Fibroblast of lung (primary cell): ENCODE measurements at regions not wholly inside any gene's neighbourhood (a gene's known extent, or its start where the extent isn't known, plus 50 kb on each side); places are given as distances from the start of the nearest gene placed in this dataset.
"Not testable (repeated sequence)": the region's sequence is repeated elsewhere in the genome, so short reads cannot be mapped to it uniquely, and the experiment has no call there.

Experiments
- DNase-seq, 2 donors: peaks; one replicate each; pipeline versions ENCODE4 v3.0.0 to v3.0.0-alpha.2; 2010; ENCODE audit warnings: low read depth in 2 of 2
- H2AFZ ChIP-seq: 2 replicates; pipeline ENCODE4 v1.5.1; 2012; ENCODE audit warnings: low read length, control low read depth, inconsistent platforms
- H3K27ac ChIP-seq: 2 replicates; pipeline ENCODE4 v1.5.1; 2011; ENCODE audit warnings: low read length, control low read depth; ENCODE audit not compliant: insufficient read depth
- H3K27me3 ChIP-seq: 2 replicates; pipeline ENCODE4 v1.5.1; 2011; ENCODE audit warnings: mild to moderate bottlenecking, low read length; ENCODE audit not compliant: control insufficient read depth, insufficient read depth
- H3K36me3 ChIP-seq: 2 replicates; pipeline ENCODE4 v1.5.1; 2011; ENCODE audit warnings: low read length; ENCODE audit not compliant: control insufficient read depth, insufficient read depth
- H3K4me1 ChIP-seq: 2 replicates; pipeline ENCODE4 v1.5.1; 2011; ENCODE audit warnings: low read length; ENCODE audit not compliant: control insufficient read depth, insufficient read depth; ENCODE audit errors: extremely low read depth
- H3K4me2 ChIP-seq: 2 replicates; pipeline ENCODE4 v1.5.1; 2011; ENCODE audit warnings: low read length, control low read depth; ENCODE audit not compliant: insufficient read depth; ENCODE audit errors: extremely low read depth
- H3K4me3 ChIP-seq, 4 experiments: fragments of 200-600 bp in 1 of 4; sonication (generic) in 1 of 4; replicated peaks in 1 of 4; 2 replicates each; pipeline ENCODE4 v1.5.1; 2011 to 2016; ENCODE audit warnings: low read length in 4 of 4, low read depth in 3 of 4, mild to moderate bottlenecking in 3 of 4, control low read depth in 2 of 4, inconsistent platforms in 1 of 4, mixed read lengths in 1 of 4; ENCODE audit not compliant: insufficient read depth in 1 of 4; ENCODE audit errors: control extremely low read depth in 1 of 4
- H3K79me2 ChIP-seq: 2 replicates; pipeline ENCODE4 v1.5.1; 2012; ENCODE audit warnings: mild to moderate bottlenecking, low read length, inconsistent platforms; ENCODE audit not compliant: control insufficient read depth, insufficient read depth
- H3K9ac ChIP-seq: 2 replicates; pipeline ENCODE4 v1.5.1; 2011; ENCODE audit warnings: mild to moderate bottlenecking, low read length, control low read depth; ENCODE audit not compliant: insufficient read depth
- H3K9me3 ChIP-seq: 2 replicates; pipeline ENCODE4 v1.5.1; 2012; ENCODE audit warnings: low read depth, low read length; ENCODE audit not compliant: control insufficient read depth, insufficient read depth
- H4K20me1 ChIP-seq: 2 replicates; pipeline ENCODE4 v1.5.1; 2011; ENCODE audit warnings: low read length; ENCODE audit not compliant: control insufficient read depth, insufficient read depth; ENCODE audit errors: extremely low read depth
- EZH2 ChIP-seq: IDR thresholded peaks from 2 replicates; pipeline ENCODE4 v1.5.1; 2012; ENCODE audit warnings: low read length, control low read depth, mild to moderate bottlenecking; ENCODE audit errors: missing control alignments
- TF ChIP-seq, protein P1 (sequence below), 2 donors: IDR thresholded peaks in 1 of 2; conservative IDR thresholded peaks in 1 of 2; 1 replicate in 1 of 2; 2 replicates in 1 of 2; pipeline ENCODE4 v1.5.1; 2011 to 2012; ENCODE audit warnings: low read length in 2 of 2, control low read depth in 1 of 2, inconsistent platforms in 1 of 2, low read depth in 1 of 2, mild to moderate bottlenecking in 1 of 2

DNA sequence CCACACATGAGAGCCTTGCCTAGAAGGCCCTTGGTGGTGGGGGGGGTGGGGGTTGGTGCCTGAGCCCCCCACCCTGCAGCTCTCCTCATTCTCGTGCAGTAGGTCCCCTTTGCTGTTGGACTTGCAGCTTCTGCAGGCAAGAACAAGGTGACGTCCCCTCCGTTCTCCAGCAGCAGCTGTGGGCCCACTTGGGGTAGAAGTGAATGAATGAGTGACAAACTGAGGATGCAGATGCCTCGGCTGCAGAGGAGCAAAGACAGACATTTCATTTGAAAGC is 88.6 kb upstream of the CTDP1 start:
- H3K9me3 ChIP-seq, result no peaks in the 10 kb centered on the region
- TF ChIP-seq, protein P1, sequence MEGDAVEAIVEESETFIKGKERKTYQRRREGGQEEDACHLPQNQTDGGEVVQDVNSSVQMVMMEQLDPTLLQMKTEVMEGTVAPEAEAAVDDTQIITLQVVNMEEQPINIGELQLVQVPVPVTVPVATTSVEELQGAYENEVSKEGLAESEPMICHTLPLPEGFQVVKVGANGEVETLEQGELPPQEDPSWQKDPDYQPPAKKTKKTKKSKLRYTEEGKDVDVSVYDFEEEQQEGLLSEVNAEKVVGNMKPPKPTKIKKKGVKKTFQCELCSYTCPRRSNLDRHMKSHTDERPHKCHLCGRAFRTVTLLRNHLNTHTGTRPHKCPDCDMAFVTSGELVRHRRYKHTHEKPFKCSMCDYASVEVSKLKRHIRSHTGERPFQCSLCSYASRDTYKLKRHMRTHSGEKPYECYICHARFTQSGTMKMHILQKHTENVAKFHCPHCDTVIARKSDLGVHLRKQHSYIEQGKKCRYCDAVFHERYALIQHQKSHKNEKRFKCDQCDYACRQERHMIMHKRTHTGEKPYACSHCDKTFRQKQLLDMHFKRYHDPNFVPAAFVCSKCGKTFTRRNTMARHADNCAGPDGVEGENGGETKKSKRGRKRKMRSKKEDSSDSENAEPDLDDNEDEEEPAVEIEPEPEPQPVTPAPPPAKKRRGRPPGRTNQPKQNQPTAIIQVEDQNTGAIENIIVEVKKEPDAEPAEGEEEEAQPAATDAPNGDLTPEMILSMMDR (conservative IDR thresholded peaks at IDR 0.05 in 1 of 2, IDR thresholded peaks at IDR 0.05 in 1 of 2; ENCODE audit: low read depth in 1 of 2, low read length in 2 of 2), result no peak
- TF ChIP-seq EZH2, result no peak
- H3K9ac ChIP-seq, result no peak overlapping the region
- no peaks in the 10 kb centered on the region for H4K20me1 ChIP-seq
- no peaks in the 10 kb centered on the region for H3K4me1 ChIP-seq
- no peak for DNase-seq
- H3K79me2 ChIP-seq, result no peaks in the 10 kb centered on the region
- H3K36me3 ChIP-seq, result no peaks in the 10 kb centered on the region
- no peaks in the 10 kb centered on the region for H3K27me3 ChIP-seq
- H2AFZ ChIP-seq, result no peak overlapping the region
- no peak overlapping the region for H3K27ac ChIP-seq
- H3K4me2 ChIP-seq, result no peak overlapping the region
- H3K4me3 ChIP-seq, result no peak overlapping the region

DNA sequence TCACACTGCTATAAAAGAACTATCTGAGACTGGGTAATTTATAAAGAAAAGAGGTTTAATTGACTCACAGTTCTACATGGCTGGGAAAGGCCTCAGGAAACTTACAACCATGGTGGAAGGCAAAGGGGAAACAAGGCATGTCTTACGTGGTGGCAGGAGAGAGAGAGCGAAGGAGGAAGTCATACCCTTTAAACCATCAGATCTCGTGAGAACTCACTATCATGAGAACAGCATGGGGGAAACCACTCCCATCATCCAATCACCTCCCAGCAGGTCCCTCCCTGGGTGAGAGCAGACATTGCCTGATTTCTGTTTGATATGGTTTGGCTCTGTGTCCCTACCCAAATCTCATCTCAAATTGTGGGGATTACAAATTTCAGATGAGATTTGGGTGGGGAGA is 86.9 kb upstream of the CTDP1 start:
- H3K9me3 ChIP-seq, H3K27me3 ChIP-seq, H3K4me1 ChIP-seq, DNase-seq, H3K4me3 ChIP-seq, H3K79me2 ChIP-seq, H2AFZ ChIP-seq, H3K36me3 ChIP-seq, H4K20me1 ChIP-seq, H3K9ac ChIP-seq, H3K27ac ChIP-seq, H3K4me2 ChIP-seq: not testable (repeated sequence)

DNA sequence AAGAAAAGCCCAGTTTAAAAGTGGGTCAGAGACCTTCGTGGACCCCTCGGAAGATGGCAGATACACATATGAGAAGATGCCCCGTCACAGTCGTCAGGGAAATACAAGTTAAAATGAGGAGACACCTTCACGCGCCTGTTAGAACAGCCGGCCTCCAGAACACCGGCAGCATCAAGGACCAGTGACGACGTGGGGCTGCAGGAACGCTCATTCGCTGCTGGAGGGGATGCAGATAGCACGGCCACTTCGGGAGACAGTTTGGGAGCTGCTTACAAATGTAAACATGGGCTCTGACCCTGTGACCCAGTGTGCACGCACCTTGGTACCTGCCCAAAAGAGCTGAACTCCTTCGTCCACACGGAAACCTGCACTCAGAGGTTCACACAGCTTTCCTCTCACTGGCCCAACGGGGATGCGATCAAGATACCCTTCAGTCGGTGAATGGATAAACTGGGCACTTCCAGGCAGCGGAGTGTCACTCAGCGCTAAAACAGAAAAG is 83.7 kb upstream of the CTDP1 start:
- H3K36me3 ChIP-seq, result no peaks in the 10 kb centered on the region
- H3K4me3 ChIP-seq, result no peak overlapping the region
- no peak overlapping the region for H3K9ac ChIP-seq
- no peaks in the 10 kb centered on the region for H3K79me2 ChIP-seq
- H2AFZ ChIP-seq, result no peak overlapping the region
- H3K27me3 ChIP-seq, result no peaks in the 10 kb centered on the region
- H4K20me1 ChIP-seq, result no peaks in the 10 kb centered on the region
- no peak overlapping the region for H3K4me2 ChIP-seq
- H3K4me1 ChIP-seq, result no peaks in the 10 kb centered on the region
- no peak overlapping the region for H3K27ac ChIP-seq
- H3K9me3 ChIP-seq, result no peaks in the 10 kb centered on the region
- TF ChIP-seq, protein P1 (conservative IDR thresholded peaks at IDR 0.05 in 1 of 2, IDR thresholded peaks at IDR 0.05 in 1 of 2; ENCODE audit: low read depth in 1 of 2, low read length in 2 of 2), result no peak
- no peak for TF ChIP-seq EZH2
- DNase-seq, result no peak
